DMS153 (cell line): ENCODE measurements at regions not wholly inside any gene's neighbourhood (a gene's known extent, or its start where the extent isn't known, plus 50 kb on each side); places are given as distances from the start of the nearest gene placed in this dataset.
"Not testable (repeated sequence)": the region's sequence is repeated elsewhere in the genome, so short reads cannot be mapped to it uniquely, and the experiment has no call there.

ENCODE experiments used
- DNase-seq: peaks from one replicate; lab custom pipeline; 2025; lab: John Stamatoyannopoulos, UW

- no peak for DNase-seq
Observed at GRCh38 chr2:67571785-67572718, 174.9 kb downstream of the ETAA1 start.

- DNase-seq: no peak
Observed at GRCh38 chr2:67572721-67573435, 175.7 kb downstream of the ETAA1 start.

GRCh38 chr2:67574230-67574629, 177.1 kb downstream of the ETAA1 start:
- DNase-seq: no peak

- DNase-seq: no peak
Observed at GRCh38 chr2:67576226-67576625, 179.1 kb downstream of the ETAA1 start.

- no peak for DNase-seq
Observed at GRCh38 chr2:67576991-67577390, 179.9 kb downstream of the ETAA1 start.

GRCh38 chr2:67579216-67579615, 182.1 kb downstream of the ETAA1 start:
- DNase-seq: no peak

- no peak for DNase-seq
Observed at GRCh38 chr2:67579806-67580205, 182.7 kb downstream of the ETAA1 start.

GRCh38 chr2:67581751-67582150, 184.6 kb downstream of the ETAA1 start:
- DNase-seq: no peak

- DNase-seq: no peak
Observed at GRCh38 chr2:67583185-67583584, 186.1 kb downstream of the ETAA1 start.

GRCh38 chr2:67585400-67585799, 188.3 kb downstream of the ETAA1 start:
- DNase-seq: no peak

GRCh38 chr2:67589121-67589520, 192.0 kb downstream of the ETAA1 start:
- not testable (repeated sequence) for DNase-seq

GRCh38 chr2:67594522-67594921, 197.4 kb downstream of the ETAA1 start:
- not testable (repeated sequence) for DNase-seq

GRCh38 chr2:67596871-67597270, 199.7 kb downstream of the ETAA1 start:
- DNase-seq: no peak

GRCh38 chr2:67599561-67599960, 202.4 kb downstream of the ETAA1 start:
- DNase-seq: no peak

GRCh38 chr2:67600222-67600871, 203.2 kb downstream of the ETAA1 start:
- no peak for DNase-seq

- DNase-seq: no peak
Observed at GRCh38 chr2:67600946-67601345, 203.8 kb downstream of the ETAA1 start.

- DNase-seq: no peak
Observed at GRCh38 chr2:67604360-67604759, 207.2 kb downstream of the ETAA1 start.

GRCh38 chr2:67612576-67613042, 215.5 kb downstream of the ETAA1 start:
- no peak for DNase-seq

- DNase-seq: no peak
Observed at GRCh38 chr2:67613227-67613626, 216.1 kb downstream of the ETAA1 start.

GRCh38 chr2:67614454-67614853, 217.3 kb downstream of the ETAA1 start:
- no peak for DNase-seq

- no peak for DNase-seq
Observed at GRCh38 chr2:67616749-67617148, 219.6 kb downstream of the ETAA1 start.

GRCh38 chr2:67619204-67619603, 222.1 kb downstream of the ETAA1 start:
- no peak for DNase-seq

GRCh38 chr2:67623741-67624140, 226.6 kb downstream of the ETAA1 start:
- not testable (repeated sequence) for DNase-seq
